H9 (cell line): ENCODE measurements at regions not wholly inside any gene's neighbourhood (a gene's known extent, or its start where the extent isn't known, plus 50 kb on each side); places are given as distances from the start of the nearest gene placed in this dataset.

ENCODE experiments used
- DNase-seq: peaks from one replicate; pipeline ENCODE4 v3.0.0-alpha.2; 2017
- H2AFZ ChIP-seq: one replicate; pipeline ENCODE4 v1.6.1; 2013; ENCODE audit warnings: mild to moderate bottlenecking, low read length, control low read depth, moderate library complexity
- H2AK5ac ChIP-seq: 2 replicates; pipeline ENCODE4 v1.6.1; 2013; ENCODE audit warnings: low read length, control low read depth, mixed read lengths; ENCODE audit not compliant: insufficient read length
- H2BK120ac ChIP-seq: one replicate; pipeline ENCODE4 v1.6.1; 2013; ENCODE audit warnings: low read depth, mild to moderate bottlenecking, low read length, control low read depth, inconsistent platforms; ENCODE audit not compliant: poor library complexity, severe bottlenecking
- H2BK12ac ChIP-seq: 2 replicates; pipeline ENCODE4 v1.6.1; 2013; ENCODE audit warnings: low read length, control low read depth, mixed read lengths, low read depth; ENCODE audit not compliant: insufficient read length
- H2BK15ac ChIP-seq: 2 replicates; pipeline ENCODE4 v1.6.1; 2013; ENCODE audit warnings: low read depth, low read length, control low read depth
- H2BK20ac ChIP-seq: one replicate; pipeline ENCODE4 v1.6.1; 2013; ENCODE audit warnings: low read depth, mild to moderate bottlenecking, low read length, control low read depth, inconsistent platforms; ENCODE audit not compliant: poor library complexity, severe bottlenecking
- H2BK5ac ChIP-seq: 2 replicates; pipeline ENCODE4 v1.6.1; 2013; ENCODE audit warnings: low read length, control low read depth, mixed read lengths; ENCODE audit not compliant: insufficient read length
- H3K14ac ChIP-seq: 2 replicates; pipeline ENCODE4 v1.6.1; 2013; ENCODE audit warnings: low read length, control low read depth; ENCODE audit not compliant: insufficient read depth
- H3K18ac ChIP-seq: 2 replicates; pipeline ENCODE4 v1.6.1; 2013; ENCODE audit warnings: low read depth, mild to moderate bottlenecking, mixed read lengths, low read length, control low read depth; ENCODE audit not compliant: insufficient read length
- H3K23ac ChIP-seq: 2 replicates; pipeline ENCODE4 v1.6.1; 2013; ENCODE audit warnings: low read length, control low read depth, mixed read lengths, low read depth; ENCODE audit not compliant: insufficient read length
- H3K23me2 ChIP-seq: 2 replicates; pipeline ENCODE4 v1.6.1; 2013; ENCODE audit warnings: low read depth, mild to moderate bottlenecking, mixed read lengths, low read length, control low read depth; ENCODE audit not compliant: insufficient read length, poor library complexity, severe bottlenecking
- H3K27ac ChIP-seq: 2 replicates; pipeline ENCODE4 v1.5.1; 2013; ENCODE audit warnings: low read length, control low read depth, mixed read lengths, low read depth; ENCODE audit not compliant: insufficient read length
- H3K27me3 ChIP-seq: 2 replicates; pipeline ENCODE4 v1.6.1; 2013; ENCODE audit warnings: low read length, control low read depth, inconsistent platforms; ENCODE audit not compliant: insufficient read depth
- H3K4ac ChIP-seq: 2 replicates; pipeline ENCODE4 v1.6.1; 2013; ENCODE audit warnings: low read depth, mild to moderate bottlenecking, control low read depth, inconsistent platforms, low read length, moderate library complexity
- H3K4me1 ChIP-seq: 2 replicates; pipeline ENCODE4 v1.6.1; 2013; ENCODE audit warnings: low read length, control low read depth, inconsistent platforms; ENCODE audit not compliant: insufficient read depth
- H3K4me2 ChIP-seq: 2 replicates; pipeline ENCODE4 v1.6.1; 2013; ENCODE audit warnings: low read length, control low read depth, mixed read lengths; ENCODE audit not compliant: insufficient read length, insufficient read depth
- H3K56ac ChIP-seq: 2 replicates; pipeline ENCODE4 v1.6.1; 2013; ENCODE audit warnings: low read depth, mild to moderate bottlenecking, mixed read lengths, low read length, control low read depth; ENCODE audit not compliant: insufficient read length
- H3K79me1 ChIP-seq: 2 replicates; pipeline ENCODE4 v1.6.1; 2013; ENCODE audit warnings: low read depth, mild to moderate bottlenecking, moderate library complexity, low read length, control low read depth, inconsistent platforms; ENCODE audit not compliant: insufficient read depth, poor library complexity, severe bottlenecking
- H3K79me2 ChIP-seq: 2 replicates; pipeline ENCODE4 v1.6.1; 2013; ENCODE audit warnings: low read length, control low read depth, inconsistent platforms; ENCODE audit not compliant: insufficient read depth
- H3K9ac ChIP-seq: 2 replicates; pipeline ENCODE4 v1.6.1; 2013; ENCODE audit warnings: low read length, control low read depth, mixed read lengths; ENCODE audit not compliant: insufficient read length; ENCODE audit errors: extremely low read depth
- H3K9me3 ChIP-seq: one replicate; pipeline ENCODE4 v1.6.1; 2013; ENCODE audit warnings: low read depth, low read length, inconsistent platforms; ENCODE audit not compliant: control insufficient read depth
- H3T11ph ChIP-seq: one replicate; pipeline ENCODE4 v1.6.1; 2013; ENCODE audit warnings: mild to moderate bottlenecking, low read length, control low read depth, inconsistent platforms
- H4K20me1 ChIP-seq: one replicate; pipeline ENCODE4 v1.6.1; 2013; ENCODE audit not compliant: control insufficient read depth, insufficient read length, insufficient read depth
- H4K5ac ChIP-seq: 2 replicates; pipeline ENCODE4 v1.6.1; 2013; ENCODE audit warnings: low read depth, mild to moderate bottlenecking, mixed read lengths, low read length, control low read depth; ENCODE audit not compliant: insufficient read length
- H4K8ac ChIP-seq: replicated peaks from 2 replicates; pipeline ENCODE4 v1.6.1; 2013; ENCODE audit warnings: low read length, control low read depth, mixed read lengths, low read depth; ENCODE audit not compliant: insufficient read length
- H4K91ac ChIP-seq: 2 replicates; pipeline ENCODE4 v1.6.1; 2013; ENCODE audit warnings: low read depth, mild to moderate bottlenecking, moderate library complexity, mixed read lengths, low read length, control low read depth; ENCODE audit not compliant: insufficient read length
- H3K27ac Mint-ChIP-seq, 3 experiments: 2 replicates in 2 of 3; 3 replicates in 1 of 3; pipeline ENCODE4 v1.8.0; 2020 to 2021; ENCODE audit warnings: mixed read lengths in 3 of 3, mild to moderate bottlenecking in 1 of 3, moderate library complexity in 1 of 3
- H3K27me3 Mint-ChIP-seq: 2 replicates; pipeline ENCODE4 v1.8.0; 2021; ENCODE audit warnings: low read depth, mild to moderate bottlenecking, moderate library complexity, mixed read lengths
- H3K36me3 Mint-ChIP-seq, 3 experiments: 2 replicates in 2 of 3; 3 replicates in 1 of 3; pipeline ENCODE4 v1.8.0; 2020 to 2021; ENCODE audit warnings: low read depth in 3 of 3, mixed read lengths in 3 of 3; ENCODE audit not compliant: insufficient read depth in 1 of 3
- H3K4me1 Mint-ChIP-seq, 2 experiments: 2 replicates each; pipeline ENCODE4 v1.8.0; 2020; ENCODE audit warnings: mixed read lengths in 2 of 2
- H3K4me3 Mint-ChIP-seq, 2 experiments: 2 replicates in 1 of 2; 3 replicates in 1 of 2; pipeline ENCODE4 v1.8.0; 2020 to 2021; ENCODE audit warnings: mild to moderate bottlenecking in 2 of 2, mixed read lengths in 2 of 2, moderate library complexity in 1 of 2
- H3K9me3 Mint-ChIP-seq, 2 experiments: 2 replicates in 1 of 2; 3 replicates in 1 of 2; pipeline ENCODE4 v1.8.0; 2020; ENCODE audit warnings: mild to moderate bottlenecking in 2 of 2, mixed read lengths in 2 of 2, moderate library complexity in 1 of 2
- WGBS: extraction: QIAGEN DNeasy Blood & Tissue Kit; methylation state at CpG from one replicate; pipeline ENCODE4 v1.1.7; 2013; ENCODE audit warnings: missing lambda C conversion rate, low lambda C conversion rate, mixed read lengths; ENCODE audit not compliant: insufficient read length; ENCODE audit errors: extremely low coverage; 5-methylcytosine and 5-hydroxymethylcytosine counted together
- TF ChIP-seq, protein P1 (sequence below): fragments of 200-600 bp; sonication (generic); conservative IDR thresholded peaks from 3 replicates; pipeline ENCODE4 v1.8.0; 2021; ENCODE audit warnings: antibody characterized with exemption, mild to moderate bottlenecking

DNA sequence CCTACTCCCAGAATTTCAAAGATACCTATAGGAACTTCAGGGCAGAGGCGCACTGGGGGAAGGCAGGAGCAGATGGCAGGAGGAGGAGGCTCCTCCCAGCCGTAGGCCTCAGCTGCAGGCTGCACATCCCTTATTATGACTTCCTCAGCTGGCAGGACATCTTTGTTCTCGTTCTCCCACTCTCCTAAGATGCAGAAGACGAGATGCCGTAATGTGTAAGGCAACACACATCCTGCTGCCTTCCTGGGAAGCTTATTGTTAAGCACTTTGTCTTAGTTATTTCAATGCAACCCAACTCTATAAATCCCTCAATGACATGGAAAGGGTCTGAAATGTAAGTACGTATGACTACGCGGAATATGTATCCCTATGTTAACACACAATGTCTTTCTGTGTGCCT, 599.8 kb upstream of the MGMT start:
- H3K27me3 Mint-ChIP-seq, result no peaks in the 10 kb centered on the region
- H2BK12ac ChIP-seq, result no peak overlapping the region
- no peak overlapping the region for H3K18ac ChIP-seq
- H2BK5ac ChIP-seq, result no peak overlapping the region
- H3K14ac ChIP-seq, result no peak overlapping the region
- WGBS, result no CpG with 5 or more reads among the region's 8 CpGs
- no peaks in the 10 kb centered on the region for H3K23me2 ChIP-seq
- H2AFZ ChIP-seq, result no peak overlapping the region
- no peak overlapping the region for H3K9ac ChIP-seq
- TF ChIP-seq, protein P1, sequence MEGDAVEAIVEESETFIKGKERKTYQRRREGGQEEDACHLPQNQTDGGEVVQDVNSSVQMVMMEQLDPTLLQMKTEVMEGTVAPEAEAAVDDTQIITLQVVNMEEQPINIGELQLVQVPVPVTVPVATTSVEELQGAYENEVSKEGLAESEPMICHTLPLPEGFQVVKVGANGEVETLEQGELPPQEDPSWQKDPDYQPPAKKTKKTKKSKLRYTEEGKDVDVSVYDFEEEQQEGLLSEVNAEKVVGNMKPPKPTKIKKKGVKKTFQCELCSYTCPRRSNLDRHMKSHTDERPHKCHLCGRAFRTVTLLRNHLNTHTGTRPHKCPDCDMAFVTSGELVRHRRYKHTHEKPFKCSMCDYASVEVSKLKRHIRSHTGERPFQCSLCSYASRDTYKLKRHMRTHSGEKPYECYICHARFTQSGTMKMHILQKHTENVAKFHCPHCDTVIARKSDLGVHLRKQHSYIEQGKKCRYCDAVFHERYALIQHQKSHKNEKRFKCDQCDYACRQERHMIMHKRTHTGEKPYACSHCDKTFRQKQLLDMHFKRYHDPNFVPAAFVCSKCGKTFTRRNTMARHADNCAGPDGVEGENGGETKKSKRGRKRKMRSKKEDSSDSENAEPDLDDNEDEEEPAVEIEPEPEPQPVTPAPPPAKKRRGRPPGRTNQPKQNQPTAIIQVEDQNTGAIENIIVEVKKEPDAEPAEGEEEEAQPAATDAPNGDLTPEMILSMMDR, result no peak
- no peak overlapping the region for H3K27ac ChIP-seq
- H3K9me3 Mint-ChIP-seq, result no peaks in the 10 kb centered on the region; a peak in 3 of 5 replicates
- H2BK20ac ChIP-seq, result no peak overlapping the region
- no peak overlapping the region for H2AK5ac ChIP-seq
- no peaks in the 10 kb centered on the region for H3K79me1 ChIP-seq
- no peaks in the 10 kb centered on the region for H3K9me3 ChIP-seq
- H3K4me3 Mint-ChIP-seq, result no peak overlapping the region
- H4K91ac ChIP-seq, result no peak overlapping the region
- H3K4me2 ChIP-seq, result no peak overlapping the region
- no peak overlapping the region for H2BK15ac ChIP-seq
- H4K20me1 ChIP-seq, result no peaks in the 10 kb centered on the region
- no peak for DNase-seq
- no peak overlapping the region for H3K23ac ChIP-seq
- no peaks in the 10 kb centered on the region for H3K4me1 ChIP-seq
- no peak overlapping the region for H4K5ac ChIP-seq
- H3K27ac Mint-ChIP-seq, result no peak overlapping the region
- H3K36me3 Mint-ChIP-seq, result no peaks in the 10 kb centered on the region; a peak in 1 of 7 replicates
- no peak overlapping the region for H4K8ac ChIP-seq
- no peak overlapping the region for H2BK120ac ChIP-seq
- no peak overlapping the region for H3K56ac ChIP-seq
- no peak overlapping the region for H3K4ac ChIP-seq
- no peaks in the 10 kb centered on the region for H3K79me2 ChIP-seq
- H3K27me3 ChIP-seq, result no peaks in the 10 kb centered on the region
- H3K4me1 Mint-ChIP-seq, result peaks cover 4 to 6% of the 10 kb centered on the region in 2 experiments; a peak in 3 of 4 replicates
- no peak overlapping the region for H3T11ph ChIP-seq
